Adrenal gland (tissue), 9 donors: ENCODE measurements at regions not wholly inside any gene's neighbourhood (a gene's known extent, or its start where the extent isn't known, plus 50 kb on each side); places are given as distances from the start of the nearest gene placed in this dataset.

Experiments used
- DNase-seq, 7 donors: peaks; one replicate each; pipeline ENCODE4 v3.0.0-alpha.2; 2019 to 2020
- H3K27ac ChIP-seq, 5 donors: fragments of 200-600 bp; sonication (generic) in 4 of 5; 1 replicate in 3 of 5; 2 replicates in 2 of 5; pipeline versions ENCODE4 v1.5.1 to v1.8.0; 2016 to 2020; ENCODE audit warnings: mild to moderate bottlenecking in 1 of 5
- H3K27me3 ChIP-seq: fragments of 200-600 bp; 2 replicates; pipeline ENCODE4 v1.8.0; 2021
- H3K36me3 ChIP-seq, 2 donors: fragments of 200-600 bp; replicated peaks in 1 of 2; 1 replicate in 1 of 2; 2 replicates in 1 of 2; pipeline versions ENCODE4 v1.5.1 to v1.8.0; 2018 to 2022
- H3K4me1 ChIP-seq, 2 donors: fragments of 200-600 bp; replicated peaks in 1 of 2; 1 replicate in 1 of 2; 2 replicates in 1 of 2; pipeline versions ENCODE4 v1.5.1 to v1.8.0; 2018 to 2021
- H3K4me3 ChIP-seq, 4 donors: fragments of 200-600 bp; sonication (generic) in 3 of 4; one replicate each; pipeline ENCODE4 v1.5.1; 2016 to 2018
- H3K9me3 ChIP-seq, 3 donors: fragments of 200-600 bp; sonication (generic) in 1 of 3; replicated peaks in 1 of 3; 1 replicate in 2 of 3; 2 replicates in 1 of 3; pipeline versions ENCODE4 v1.5.1 to v1.8.0; 2016 to 2021
- POLR2A ChIP-seq, 2 donors: fragments of 450-650 bp; IDR thresholded peaks; one replicate each; pipeline ENCODE4 v1.6.1; 2017; ENCODE audit warnings: antibody characterized with exemption in 2 of 2, mild to moderate bottlenecking in 2 of 2, moderate library complexity in 1 of 2
- WGBS, 4 donors: extraction: QIAGEN DNeasy Blood & Tissue Kit in 2 of 4; methylation state at CpG; one replicate each; pipeline versions ENCODE4 v1.1.5 to v1.1.7; 2013 to 2017; 5-methylcytosine and 5-hydroxymethylcytosine counted together
- intact Hi-C, 2 donors: fragments of 100-400 bp; cut with DNase I; formaldehyde crosslinking; loops; one replicate each; pipeline versions ENCODE4 v1.14.1 to v1.15.0; 2022 to 2023
- TF ChIP-seq, protein P1 (sequence below), 6 experiments: fragments of 450-650 bp in 4 of 6; fragments of 200-600 bp in 2 of 6; sonication (generic) in 1 of 6; IDR thresholded peaks; 1 replicate in 5 of 6; 2 replicates in 1 of 6; pipeline versions ENCODE4 v1.5.1 to v1.8.0; 2016 to 2021; ENCODE audit warnings: antibody characterized with exemption in 6 of 6, mild to moderate bottlenecking in 2 of 6, moderate library complexity in 1 of 6
- donor health status: healthy with polysubstance abuse.
- donor health status: Bipolar disorder and iron deficiency.
- donor health status: DM: yes; HTN: yes; CAD: no.
- donor health status: DM: no; HTN: no; CAD: no.
- donor health status: DM: no; HTN: no; CAD: no.

DNA sequence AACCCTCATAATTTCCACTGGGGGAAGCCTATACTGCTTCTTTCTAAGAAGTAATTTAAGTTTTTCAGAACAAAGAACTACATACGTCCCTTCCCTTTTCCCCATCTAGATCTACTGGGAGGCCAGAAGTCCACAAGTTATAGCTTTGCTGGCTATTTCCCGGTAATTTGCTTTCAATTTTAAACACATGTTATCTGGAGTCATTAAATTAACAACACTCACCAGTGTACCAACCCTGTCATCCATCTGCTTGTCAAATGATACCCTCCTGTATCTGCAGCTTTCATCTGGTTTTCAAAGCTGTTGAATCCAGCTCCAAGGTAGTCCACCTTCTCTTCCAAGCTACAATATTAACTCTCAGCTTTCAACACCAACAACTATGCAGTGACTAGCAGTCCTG, 466.7 kb upstream of the PKN2 start:
- no peaks in the 10 kb centered on the region for H3K27me3 ChIP-seq
- no peak overlapping the region for H3K4me3 ChIP-seq
- no peaks in the 10 kb centered on the region for H3K9me3 ChIP-seq
- no peaks in the 10 kb centered on the region for H3K4me1 ChIP-seq
- no peak overlapping the region for H3K27ac ChIP-seq
- H3K36me3 ChIP-seq: no peaks in the 10 kb centered on the region
- 73 to 83% (median 78%) methylated on average over 2 of the region's 2 CpGs for WGBS, 4 donors
- intact Hi-C loops: loop anchor here in 1 of 2 donors (2.0 kb wide), 1 partner anchor 15 kb away; no protein-coding TSS in a partner anchor
- no peak for DNase-seq
- TF ChIP-seq POLR2A (IDR thresholded peaks at IDR 0.05): no peak
- TF ChIP-seq, protein P1, sequence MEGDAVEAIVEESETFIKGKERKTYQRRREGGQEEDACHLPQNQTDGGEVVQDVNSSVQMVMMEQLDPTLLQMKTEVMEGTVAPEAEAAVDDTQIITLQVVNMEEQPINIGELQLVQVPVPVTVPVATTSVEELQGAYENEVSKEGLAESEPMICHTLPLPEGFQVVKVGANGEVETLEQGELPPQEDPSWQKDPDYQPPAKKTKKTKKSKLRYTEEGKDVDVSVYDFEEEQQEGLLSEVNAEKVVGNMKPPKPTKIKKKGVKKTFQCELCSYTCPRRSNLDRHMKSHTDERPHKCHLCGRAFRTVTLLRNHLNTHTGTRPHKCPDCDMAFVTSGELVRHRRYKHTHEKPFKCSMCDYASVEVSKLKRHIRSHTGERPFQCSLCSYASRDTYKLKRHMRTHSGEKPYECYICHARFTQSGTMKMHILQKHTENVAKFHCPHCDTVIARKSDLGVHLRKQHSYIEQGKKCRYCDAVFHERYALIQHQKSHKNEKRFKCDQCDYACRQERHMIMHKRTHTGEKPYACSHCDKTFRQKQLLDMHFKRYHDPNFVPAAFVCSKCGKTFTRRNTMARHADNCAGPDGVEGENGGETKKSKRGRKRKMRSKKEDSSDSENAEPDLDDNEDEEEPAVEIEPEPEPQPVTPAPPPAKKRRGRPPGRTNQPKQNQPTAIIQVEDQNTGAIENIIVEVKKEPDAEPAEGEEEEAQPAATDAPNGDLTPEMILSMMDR (IDR thresholded peaks at IDR 0.05): no peak

DNA sequence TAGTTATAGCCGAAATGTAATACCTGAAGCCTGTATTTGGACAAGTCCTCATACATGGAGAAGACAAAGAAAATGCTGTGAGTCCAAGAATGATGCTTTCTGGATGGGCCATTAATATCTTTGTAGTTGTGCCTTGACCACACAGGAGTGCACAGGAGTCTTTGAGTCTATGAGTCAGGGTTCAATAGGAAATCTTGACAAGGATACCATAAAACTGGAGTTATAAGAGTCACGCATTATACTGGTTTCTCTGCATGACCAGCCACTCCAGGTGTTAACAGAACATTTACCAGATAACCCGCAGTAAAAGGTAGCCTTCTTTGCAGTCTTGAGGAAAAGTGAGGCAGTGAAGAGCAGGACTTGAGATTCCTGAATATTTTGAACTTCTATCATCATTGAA, 464.6 kb upstream of the PKN2 start:
- WGBS, 4 donors: 85 to 94% (median 92%) methylated on average over 3 of the region's 3 CpGs
- H3K36me3 ChIP-seq: no peaks in the 10 kb centered on the region
- TF ChIP-seq, protein P1 (IDR thresholded peaks at IDR 0.05): no peak
- no peak for TF ChIP-seq POLR2A (IDR thresholded peaks at IDR 0.05)
- no peak overlapping the region for H3K27ac ChIP-seq
- no peaks in the 10 kb centered on the region for H3K27me3 ChIP-seq
- H3K4me1 ChIP-seq: no peaks in the 10 kb centered on the region
- DNase-seq: no peak
- H3K9me3 ChIP-seq: no peaks in the 10 kb centered on the region
- no peak overlapping the region for H3K4me3 ChIP-seq
- intact Hi-C loops: no loop called here

DNA sequence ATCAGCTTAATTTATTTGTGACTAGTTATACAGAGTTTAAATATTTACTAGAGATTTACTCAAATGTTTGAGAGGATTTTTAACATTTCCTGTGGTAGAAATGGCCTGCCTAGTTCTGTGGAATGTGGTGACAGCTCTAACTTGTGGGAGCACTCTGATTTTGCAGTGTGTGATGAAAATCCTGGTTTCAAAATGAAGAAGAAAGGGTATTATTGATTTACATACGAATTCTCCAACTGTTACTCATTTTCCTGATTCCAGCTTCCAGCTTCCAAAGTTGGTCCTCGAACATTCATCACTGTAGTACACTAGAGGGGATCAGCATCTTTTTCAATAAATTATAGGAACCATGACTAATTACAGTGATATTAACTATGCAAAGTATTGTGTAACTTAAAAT, 462.7 kb upstream of the PKN2 start:
- H3K4me3 ChIP-seq: no peak overlapping the region
- no peaks in the 10 kb centered on the region for H3K9me3 ChIP-seq
- WGBS, 4 donors: 70 to 89% (median 76%) methylated on average over 2 of the region's 2 CpGs
- H3K27me3 ChIP-seq: no peaks in the 10 kb centered on the region
- TF ChIP-seq, protein P1 (IDR thresholded peaks at IDR 0.05): no peak
- TF ChIP-seq POLR2A (IDR thresholded peaks at IDR 0.05): no peak
- no peak for DNase-seq
- H3K4me1 ChIP-seq: no peaks in the 10 kb centered on the region
- intact Hi-C loops: no loop called here
- H3K27ac ChIP-seq: no peak overlapping the region
- H3K36me3 ChIP-seq: no peaks in the 10 kb centered on the region

DNA sequence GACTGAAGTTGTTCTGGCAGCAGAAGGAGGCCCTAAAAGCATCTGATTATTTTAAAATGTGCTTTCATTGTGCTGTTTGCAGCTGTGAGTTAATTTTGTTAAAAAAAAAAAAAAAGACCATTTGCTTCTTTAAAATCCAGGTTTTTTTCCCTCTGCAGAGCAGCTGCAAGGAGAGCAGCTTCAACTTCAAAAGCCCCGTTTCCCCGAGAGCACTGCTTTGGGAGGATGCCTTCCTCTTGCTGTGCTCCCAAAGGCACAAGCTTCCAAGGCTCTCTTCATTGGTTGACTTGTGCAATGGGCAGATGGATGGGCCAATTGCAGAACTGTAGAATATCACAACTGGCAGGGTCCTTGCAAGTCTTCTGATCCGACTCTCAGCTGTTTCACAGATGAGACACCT, 459.2 kb upstream of the PKN2 start:
- Histone ChIP-seq H3K4me3 (no peak overlapping the region), H3K27me3 (no peaks in the 10 kb centered on the region), H3K9me3 (no peaks in the 10 kb centered on the region), H3K27ac (no peak overlapping the region), H3K36me3 (no peaks in the 10 kb centered on the region), H3K4me1 (no peaks in the 10 kb centered on the region)
- TF ChIP-seq, protein P1 (IDR thresholded peaks at IDR 0.05): no peak
- TF ChIP-seq POLR2A (IDR thresholded peaks at IDR 0.05): no peak
- WGBS, 4 donors: 69 to 80% (median 72%) methylated on average over 3 of the region's 3 CpGs
- intact Hi-C loops: no loop called here
- no peak for DNase-seq
